WTC11 (cell line): ENCODE measurements at regions not wholly inside any gene's neighbourhood (a gene's known extent, or its start where the extent isn't known, plus 50 kb on each side); places are given as distances from the start of the nearest gene placed in this dataset.

Source experiments
- ATAC-seq: fragments of 200-7000 bp; cut with Tn5 transposase; 2 replicates; pipeline ENCODE4 v1.10.0; 2021; ENCODE audit warnings: mild to moderate bottlenecking, moderate library complexity
- CTCF ChIA-PET: fragments of 300-600 bp; sonication (Branson Sonifier 250); formaldehyde crosslinking; loops from one replicate; lab custom pipeline; 2021; ENCODE audit warnings: antibody characterized with exemption; lab: Charles Lee
- POLR2A ChIA-PET: fragments of 350-600 bp; sonication (Branson Sonifier 250); formaldehyde crosslinking; loops from one replicate; lab custom pipeline; 2021; ENCODE audit warnings: antibody characterized with exemption; lab: Charles Lee
- DNase-seq: peaks from one replicate; pipeline ENCODE4 v3.0.0; 2021; ENCODE audit warnings: low spot score
- H3K27ac Mint-ChIP-seq: 2 replicates; pipeline ENCODE4 v1.8.0; 2021; ENCODE audit warnings: mixed read lengths
- H3K27me3 Mint-ChIP-seq: 2 replicates; pipeline ENCODE4 v1.8.0; 2021; ENCODE audit warnings: low read depth, mild to moderate bottlenecking, moderate library complexity, mixed read lengths
- H3K36me3 Mint-ChIP-seq: 2 replicates; pipeline ENCODE4 v1.8.0; 2021; ENCODE audit warnings: mixed read lengths
- H3K4me1 Mint-ChIP-seq: 2 replicates; pipeline ENCODE4 v1.8.0; 2022; ENCODE audit warnings: mixed read lengths
- H3K4me3 Mint-ChIP-seq: 2 replicates; pipeline ENCODE4 v1.8.0; 2021; ENCODE audit warnings: mild to moderate bottlenecking, moderate library complexity, mixed read lengths
- H3K9me3 Mint-ChIP-seq: 2 replicates; pipeline ENCODE4 v1.8.0; 2021; ENCODE audit warnings: mixed read lengths
- CTCF ChIP-seq: fragments of 200-600 bp; IDR thresholded peaks from 2 replicates; pipeline ENCODE4 v1.8.0; 2022; ENCODE audit warnings: antibody characterized with exemption
- ESRRA ChIP-seq: sonication (generic); formaldehyde crosslinking; IDR thresholded peaks from 2 replicates; pipeline ENCODE4 v1.8.1; 2022; ENCODE audit warnings: mild to moderate bottlenecking, missing genetic modification reagents, borderline replicate concordance
- FOXP4 ChIP-seq: sonication (generic); formaldehyde crosslinking; IDR thresholded peaks from 2 replicates; pipeline ENCODE4 v1.8.0; 2022; ENCODE audit warnings: mild to moderate bottlenecking, missing genetic modification reagents
- MYBL2 ChIP-seq: sonication (generic); formaldehyde crosslinking; IDR thresholded peaks from 2 replicates; pipeline ENCODE4 v1.8.1; 2023; ENCODE audit warnings: mild to moderate bottlenecking, moderate library complexity, missing genetic modification reagents
- NFYB ChIP-seq: sonication (generic); formaldehyde crosslinking; conservative IDR thresholded peaks from 2 replicates; pipeline ENCODE4 v1.8.0; 2022; ENCODE audit warnings: low read depth, missing genetic modification reagents
- OVOL2 ChIP-seq: fragments of 250-450 bp; sonication (Bioruptor Pico); IDR thresholded peaks from 2 replicates; pipeline ENCODE4 v1.9.0; 2021; ENCODE audit warnings: mild to moderate bottlenecking, borderline replicate concordance
- SOX15 ChIP-seq: fragments of 250-450 bp; sonication (Bioruptor Pico); IDR thresholded peaks from 2 replicates; pipeline ENCODE4 v1.9.0; 2021; ENCODE audit warnings: mild to moderate bottlenecking
- SP1 ChIP-seq: sonication (generic); formaldehyde crosslinking; conservative IDR thresholded peaks from 2 replicates; pipeline ENCODE4 v1.8.1; 2022; ENCODE audit warnings: missing genetic modification reagents
- STAT6 ChIP-seq: sonication (generic); formaldehyde crosslinking; conservative IDR thresholded peaks from 2 replicates; pipeline ENCODE4 v1.8.1; 2023; ENCODE audit warnings: mild to moderate bottlenecking, low read depth, missing genetic modification reagents, moderate library complexity
- TEAD4 ChIP-seq: sonication (generic); formaldehyde crosslinking; IDR thresholded peaks from 2 replicates; pipeline ENCODE4 v1.8.0; 2022; ENCODE audit warnings: mild to moderate bottlenecking, missing genetic modification reagents
- ZNF121 ChIP-seq: sonication (generic); formaldehyde crosslinking; IDR thresholded peaks from 2 replicates; pipeline ENCODE4 v1.8.0; 2023; ENCODE audit warnings: missing genetic modification reagents
- ZNF219 ChIP-seq: sonication (generic); formaldehyde crosslinking; IDR thresholded peaks from 2 replicates; pipeline ENCODE4 v1.8.0; 2023; ENCODE audit warnings: missing genetic modification reagents, mild to moderate bottlenecking, borderline replicate concordance
- ZNF317 ChIP-seq: sonication (generic); formaldehyde crosslinking; IDR thresholded peaks from 2 replicates; pipeline ENCODE4 v1.8.1; 2023; ENCODE audit warnings: low read depth, mild to moderate bottlenecking, moderate library complexity, missing genetic modification reagents, borderline replicate concordance
- ZNF416 ChIP-seq: fragments of 250-450 bp; sonication (Bioruptor Pico); IDR thresholded peaks from 2 replicates; pipeline ENCODE4 v1.9.0; 2021; ENCODE audit warnings: mild to moderate bottlenecking, inconsistent platforms
- ZNF671 ChIP-seq: fragments of 250-450 bp; sonication (Bioruptor Pico); IDR thresholded peaks from 2 replicates; pipeline ENCODE4 v1.8.0; 2021; ENCODE audit warnings: mild to moderate bottlenecking
- TF ChIP-seq, protein P1 (sequence below): sonication (generic); formaldehyde crosslinking; IDR thresholded peaks from 2 replicates; pipeline ENCODE4 v1.8.0; 2023; ENCODE audit warnings: missing genetic modification reagents, mild to moderate bottlenecking, borderline replicate concordance
- TF ChIP-seq, protein P2 (sequence below): fragments of 250-450 bp; sonication (Bioruptor Pico); IDR thresholded peaks from 2 replicates; pipeline ENCODE4 v1.9.0; 2021; ENCODE audit warnings: mild to moderate bottlenecking, borderline replicate concordance
- TF ChIP-seq, protein P3 (sequence below): sonication (generic); formaldehyde crosslinking; IDR thresholded peaks from 2 replicates; pipeline ENCODE4 v1.8.1; 2023; ENCODE audit warnings: mild to moderate bottlenecking, missing genetic modification reagents, borderline replicate concordance

GRCh38 chr5:21646469-21646868, 1206.7 kb downstream of the CDH12 start:
- ChIA-PET CTCF (no interaction called here), POLR2A (no interaction called here)
- no peak overlapping the region for H3K4me3 Mint-ChIP-seq
- H3K27me3 Mint-ChIP-seq = no peaks in the 10 kb centered on the region
- ATAC-seq (no peak), DNase-seq (no peak)
- H3K9me3 Mint-ChIP-seq = no peaks in the 10 kb centered on the region; the same call in 1 of the 2 replicates
- no peaks in the 10 kb centered on the region for H3K4me1 Mint-ChIP-seq
- no peaks in the 10 kb centered on the region for H3K36me3 Mint-ChIP-seq
- H3K27ac Mint-ChIP-seq = no peak overlapping the region
- TF ChIP-seq ZNF121 = no peak
- TF ChIP-seq, protein P1, sequence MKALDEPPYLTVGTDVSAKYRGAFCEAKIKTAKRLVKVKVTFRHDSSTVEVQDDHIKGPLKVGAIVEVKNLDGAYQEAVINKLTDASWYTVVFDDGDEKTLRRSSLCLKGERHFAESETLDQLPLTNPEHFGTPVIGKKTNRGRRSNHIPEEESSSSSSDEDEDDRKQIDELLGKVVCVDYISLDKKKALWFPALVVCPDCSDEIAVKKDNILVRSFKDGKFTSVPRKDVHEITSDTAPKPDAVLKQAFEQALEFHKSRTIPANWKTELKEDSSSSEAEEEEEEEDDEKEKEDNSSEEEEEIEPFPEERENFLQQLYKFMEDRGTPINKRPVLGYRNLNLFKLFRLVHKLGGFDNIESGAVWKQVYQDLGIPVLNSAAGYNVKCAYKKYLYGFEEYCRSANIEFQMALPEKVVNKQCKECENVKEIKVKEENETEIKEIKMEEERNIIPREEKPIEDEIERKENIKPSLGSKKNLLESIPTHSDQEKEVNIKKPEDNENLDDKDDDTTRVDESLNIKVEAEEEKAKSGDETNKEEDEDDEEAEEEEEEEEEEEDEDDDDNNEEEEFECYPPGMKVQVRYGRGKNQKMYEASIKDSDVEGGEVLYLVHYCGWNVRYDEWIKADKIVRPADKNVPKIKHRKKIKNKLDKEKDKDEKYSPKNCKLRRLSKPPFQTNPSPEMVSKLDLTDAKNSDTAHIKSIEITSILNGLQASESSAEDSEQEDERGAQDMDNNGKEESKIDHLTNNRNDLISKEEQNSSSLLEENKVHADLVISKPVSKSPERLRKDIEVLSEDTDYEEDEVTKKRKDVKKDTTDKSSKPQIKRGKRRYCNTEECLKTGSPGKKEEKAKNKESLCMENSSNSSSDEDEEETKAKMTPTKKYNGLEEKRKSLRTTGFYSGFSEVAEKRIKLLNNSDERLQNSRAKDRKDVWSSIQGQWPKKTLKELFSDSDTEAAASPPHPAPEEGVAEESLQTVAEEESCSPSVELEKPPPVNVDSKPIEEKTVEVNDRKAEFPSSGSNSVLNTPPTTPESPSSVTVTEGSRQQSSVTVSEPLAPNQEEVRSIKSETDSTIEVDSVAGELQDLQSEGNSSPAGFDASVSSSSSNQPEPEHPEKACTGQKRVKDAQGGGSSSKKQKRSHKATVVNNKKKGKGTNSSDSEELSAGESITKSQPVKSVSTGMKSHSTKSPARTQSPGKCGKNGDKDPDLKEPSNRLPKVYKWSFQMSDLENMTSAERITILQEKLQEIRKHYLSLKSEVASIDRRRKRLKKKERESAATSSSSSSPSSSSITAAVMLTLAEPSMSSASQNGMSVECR (CRISPR knock-in tag) = no peak
- TF ChIP-seq ZNF317 (CRISPR knock-in tag) = no peak
- TF ChIP-seq ZNF671 (CRISPR knock-in tag) = no peak
- TF ChIP-seq CTCF = no peak
- TF ChIP-seq ZNF219 = no peak
- no peak for TF ChIP-seq MYBL2 (CRISPR knock-in tag)
- TF ChIP-seq ZNF416 = no peak
- TF ChIP-seq ESRRA (CRISPR knock-in tag) = no peak
- TF ChIP-seq, protein P2, sequence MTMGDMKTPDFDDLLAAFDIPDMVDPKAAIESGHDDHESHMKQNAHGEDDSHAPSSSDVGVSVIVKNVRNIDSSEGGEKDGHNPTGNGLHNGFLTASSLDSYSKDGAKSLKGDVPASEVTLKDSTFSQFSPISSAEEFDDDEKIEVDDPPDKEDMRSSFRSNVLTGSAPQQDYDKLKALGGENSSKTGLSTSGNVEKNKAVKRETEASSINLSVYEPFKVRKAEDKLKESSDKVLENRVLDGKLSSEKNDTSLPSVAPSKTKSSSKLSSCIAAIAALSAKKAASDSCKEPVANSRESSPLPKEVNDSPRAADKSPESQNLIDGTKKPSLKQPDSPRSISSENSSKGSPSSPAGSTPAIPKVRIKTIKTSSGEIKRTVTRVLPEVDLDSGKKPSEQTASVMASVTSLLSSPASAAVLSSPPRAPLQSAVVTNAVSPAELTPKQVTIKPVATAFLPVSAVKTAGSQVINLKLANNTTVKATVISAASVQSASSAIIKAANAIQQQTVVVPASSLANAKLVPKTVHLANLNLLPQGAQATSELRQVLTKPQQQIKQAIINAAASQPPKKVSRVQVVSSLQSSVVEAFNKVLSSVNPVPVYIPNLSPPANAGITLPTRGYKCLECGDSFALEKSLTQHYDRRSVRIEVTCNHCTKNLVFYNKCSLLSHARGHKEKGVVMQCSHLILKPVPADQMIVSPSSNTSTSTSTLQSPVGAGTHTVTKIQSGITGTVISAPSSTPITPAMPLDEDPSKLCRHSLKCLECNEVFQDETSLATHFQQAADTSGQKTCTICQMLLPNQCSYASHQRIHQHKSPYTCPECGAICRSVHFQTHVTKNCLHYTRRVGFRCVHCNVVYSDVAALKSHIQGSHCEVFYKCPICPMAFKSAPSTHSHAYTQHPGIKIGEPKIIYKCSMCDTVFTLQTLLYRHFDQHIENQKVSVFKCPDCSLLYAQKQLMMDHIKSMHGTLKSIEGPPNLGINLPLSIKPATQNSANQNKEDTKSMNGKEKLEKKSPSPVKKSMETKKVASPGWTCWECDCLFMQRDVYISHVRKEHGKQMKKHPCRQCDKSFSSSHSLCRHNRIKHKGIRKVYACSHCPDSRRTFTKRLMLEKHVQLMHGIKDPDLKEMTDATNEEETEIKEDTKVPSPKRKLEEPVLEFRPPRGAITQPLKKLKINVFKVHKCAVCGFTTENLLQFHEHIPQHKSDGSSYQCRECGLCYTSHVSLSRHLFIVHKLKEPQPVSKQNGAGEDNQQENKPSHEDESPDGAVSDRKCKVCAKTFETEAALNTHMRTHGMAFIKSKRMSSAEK = no peak
- no peak for TF ChIP-seq SOX15 (CRISPR knock-in tag)
- TF ChIP-seq TEAD4 (CRISPR knock-in tag) = no peak
- TF ChIP-seq STAT6 (CRISPR knock-in tag) = no peak
- TF ChIP-seq NFYB (CRISPR knock-in tag) = no peak
- no peak for TF ChIP-seq SP1
- TF ChIP-seq, protein P3, sequence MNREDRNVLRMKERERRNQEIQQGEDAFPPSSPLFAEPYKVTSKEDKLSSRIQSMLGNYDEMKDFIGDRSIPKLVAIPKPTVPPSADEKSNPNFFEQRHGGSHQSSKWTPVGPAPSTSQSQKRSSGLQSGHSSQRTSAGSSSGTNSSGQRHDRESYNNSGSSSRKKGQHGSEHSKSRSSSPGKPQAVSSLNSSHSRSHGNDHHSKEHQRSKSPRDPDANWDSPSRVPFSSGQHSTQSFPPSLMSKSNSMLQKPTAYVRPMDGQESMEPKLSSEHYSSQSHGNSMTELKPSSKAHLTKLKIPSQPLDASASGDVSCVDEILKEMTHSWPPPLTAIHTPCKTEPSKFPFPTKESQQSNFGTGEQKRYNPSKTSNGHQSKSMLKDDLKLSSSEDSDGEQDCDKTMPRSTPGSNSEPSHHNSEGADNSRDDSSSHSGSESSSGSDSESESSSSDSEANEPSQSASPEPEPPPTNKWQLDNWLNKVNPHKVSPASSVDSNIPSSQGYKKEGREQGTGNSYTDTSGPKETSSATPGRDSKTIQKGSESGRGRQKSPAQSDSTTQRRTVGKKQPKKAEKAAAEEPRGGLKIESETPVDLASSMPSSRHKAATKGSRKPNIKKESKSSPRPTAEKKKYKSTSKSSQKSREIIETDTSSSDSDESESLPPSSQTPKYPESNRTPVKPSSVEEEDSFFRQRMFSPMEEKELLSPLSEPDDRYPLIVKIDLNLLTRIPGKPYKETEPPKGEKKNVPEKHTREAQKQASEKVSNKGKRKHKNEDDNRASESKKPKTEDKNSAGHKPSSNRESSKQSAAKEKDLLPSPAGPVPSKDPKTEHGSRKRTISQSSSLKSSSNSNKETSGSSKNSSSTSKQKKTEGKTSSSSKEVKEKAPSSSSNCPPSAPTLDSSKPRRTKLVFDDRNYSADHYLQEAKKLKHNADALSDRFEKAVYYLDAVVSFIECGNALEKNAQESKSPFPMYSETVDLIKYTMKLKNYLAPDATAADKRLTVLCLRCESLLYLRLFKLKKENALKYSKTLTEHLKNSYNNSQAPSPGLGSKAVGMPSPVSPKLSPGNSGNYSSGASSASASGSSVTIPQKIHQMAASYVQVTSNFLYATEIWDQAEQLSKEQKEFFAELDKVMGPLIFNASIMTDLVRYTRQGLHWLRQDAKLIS (CRISPR knock-in tag) = no peak
- TF ChIP-seq FOXP4 (CRISPR knock-in tag) = no peak
- TF ChIP-seq OVOL2 = no peak
